ENCODE measurements at regions not wholly inside any gene's neighbourhood (a gene's known extent, or its start where the extent isn't known, plus 50 kb on each side); places are given as distances from the start of the nearest gene placed in this dataset.

DNA sequence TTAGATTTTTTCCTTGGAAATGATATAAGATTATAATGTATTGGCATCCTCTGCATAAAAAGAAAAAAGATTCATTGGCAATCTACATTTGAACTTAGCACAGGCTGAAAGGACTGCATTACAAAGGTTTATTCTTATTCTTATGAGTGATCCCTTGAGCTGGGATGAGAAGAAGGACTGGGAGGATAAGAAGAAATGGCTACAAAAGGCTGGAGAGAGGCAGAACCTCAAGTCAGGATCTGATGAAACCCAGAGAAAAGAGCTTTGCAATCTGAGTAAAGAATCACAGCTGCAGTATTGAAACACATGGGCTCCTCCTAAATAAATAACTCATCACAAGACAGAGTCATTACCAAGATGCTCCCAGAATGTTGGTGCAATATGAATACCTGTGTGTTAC, 1635.4 kb upstream of the FLRT2 start:
- TF ChIP-seq NFRKB (IDR thresholded peaks at IDR 0.05): no peak
- no peak for TF ChIP-seq L3MBTL2 (conservative IDR thresholded peaks at IDR 0.05)
